Suppressor macrophage treated with lipopolysaccharide for 1 hour (primary cell): ENCODE measurements at regions not wholly inside any gene's neighbourhood (a gene's known extent, or its start where the extent isn't known, plus 50 kb on each side); places are given as distances from the start of the nearest gene placed in this dataset.
"Not testable (repeated sequence)": the region's sequence is repeated elsewhere in the genome, so short reads cannot be mapped to it uniquely, and the experiment has no call there.

Experiments used
- DNase-seq, 3 donors: peaks; one replicate each; pipeline ENCODE4 v3.0.0-alpha.2; 2020 to 2022

- DNase-seq: no peak
These were observed 110.2 kb upstream of the CST7 start for GRCh38 chr20:24838546-24839535.

- no peak for DNase-seq
These were observed 108.9 kb upstream of the CST7 start for GRCh38 chr20:24840121-24840713.

- no peak for DNase-seq
These were observed 106.7 kb upstream of the CST7 start for GRCh38 chr20:24842274-24842917.

GRCh38 chr20:24842918-24843715 is 106.0 kb upstream of the CST7 start:
- peak; percentile 42 to 61 (median 49) for DNase-seq

GRCh38 chr20:24850176-24850575 is 98.9 kb upstream of the CST7 start:
- no peak for DNase-seq

- DNase-seq: no peak
These were observed 97.6 kb upstream of the CST7 start for GRCh38 chr20:24851346-24852019.

DNA sequence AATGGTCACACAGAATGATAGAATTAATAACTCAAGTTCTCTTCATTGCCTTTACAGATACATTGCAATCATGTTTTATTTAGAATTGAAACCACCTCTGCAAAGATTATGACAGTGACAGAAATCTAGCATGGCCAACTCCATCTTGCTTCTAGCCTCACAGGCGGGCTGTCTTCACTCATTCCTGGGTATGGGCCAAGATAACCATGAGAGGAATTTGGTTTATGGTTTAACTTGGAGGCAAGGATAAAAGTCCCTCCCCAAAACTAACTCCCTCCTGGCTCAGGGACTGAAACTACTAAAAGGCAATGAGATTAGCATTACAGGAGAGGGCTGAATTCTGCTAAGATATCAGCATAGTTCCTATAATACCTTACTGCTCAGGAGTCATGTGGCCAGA is 95.2 kb upstream of the CST7 start:
- DNase-seq: no peak

- DNase-seq: no peak
These were observed 93.2 kb upstream of the CST7 start for GRCh38 chr20:24855848-24856247.

DNA sequence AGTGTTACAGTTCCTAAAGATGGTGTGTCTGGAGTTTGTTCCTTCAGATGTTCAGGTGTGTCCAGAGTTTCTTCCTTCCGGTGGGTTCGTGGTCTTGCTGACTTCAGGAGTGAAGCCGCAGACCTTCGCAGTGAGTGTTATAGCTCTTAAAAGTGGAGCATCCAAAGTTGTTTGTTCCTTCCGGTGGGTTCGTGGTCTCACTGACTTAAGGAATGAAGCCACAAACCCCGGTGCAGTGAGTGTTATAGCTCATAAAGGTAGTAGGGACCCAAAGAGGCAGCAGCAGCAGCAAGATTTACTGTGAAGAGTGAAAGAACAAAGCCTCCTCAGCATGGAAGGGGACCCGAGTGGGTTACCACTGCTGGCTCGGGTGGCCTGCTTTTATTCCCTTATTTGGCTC is 90.6 kb upstream of the CST7 start:
- DNase-seq: not testable (repeated sequence)

- no peak for DNase-seq
These were observed 89.5 kb upstream of the CST7 start for GRCh38 chr20:24859539-24859938.

- no peak for DNase-seq
These were observed 86.9 kb upstream of the CST7 start for GRCh38 chr20:24862186-24862585.

DNA sequence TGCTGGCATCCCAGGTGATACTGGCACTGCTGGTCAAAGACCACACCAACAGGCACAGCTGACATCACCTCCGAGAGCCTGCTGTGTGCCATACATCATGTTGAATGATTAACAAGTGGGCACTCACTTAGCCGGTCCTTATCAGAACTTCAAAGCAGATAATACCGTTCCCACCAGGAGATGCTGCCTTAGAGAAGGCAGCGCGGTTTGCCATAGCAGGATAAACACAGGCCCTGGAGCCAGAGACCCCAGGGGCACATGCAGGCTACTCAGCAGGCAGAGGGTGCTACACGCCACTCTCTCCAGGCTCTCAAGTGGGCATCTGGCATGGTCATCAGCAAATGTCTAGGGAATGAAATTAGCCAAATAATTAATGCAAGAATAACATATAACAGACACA is 86.5 kb upstream of the CST7 start:
- no peak for DNase-seq

DNA sequence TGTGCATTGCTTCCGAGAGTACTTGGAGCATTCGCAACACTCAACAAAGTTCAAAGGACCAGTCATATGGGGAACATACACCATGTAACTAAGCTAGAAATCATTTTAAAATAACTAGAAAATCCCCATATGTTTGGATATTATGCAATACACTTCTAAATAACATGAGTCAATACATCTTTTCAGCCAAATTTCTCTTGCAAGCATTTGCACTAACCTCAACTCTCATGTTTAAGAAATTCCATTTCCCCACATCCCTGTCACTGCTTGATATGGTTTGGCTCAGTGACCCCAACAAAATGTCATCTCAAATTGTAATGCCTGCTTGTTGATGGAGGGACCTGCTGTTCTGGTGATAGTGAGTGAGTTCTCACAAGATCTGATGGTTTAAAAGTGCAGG is 85.7 kb upstream of the CST7 start:
- peak in 2 of 3 donors; percentile 30 to 50 for DNase-seq

DNA sequence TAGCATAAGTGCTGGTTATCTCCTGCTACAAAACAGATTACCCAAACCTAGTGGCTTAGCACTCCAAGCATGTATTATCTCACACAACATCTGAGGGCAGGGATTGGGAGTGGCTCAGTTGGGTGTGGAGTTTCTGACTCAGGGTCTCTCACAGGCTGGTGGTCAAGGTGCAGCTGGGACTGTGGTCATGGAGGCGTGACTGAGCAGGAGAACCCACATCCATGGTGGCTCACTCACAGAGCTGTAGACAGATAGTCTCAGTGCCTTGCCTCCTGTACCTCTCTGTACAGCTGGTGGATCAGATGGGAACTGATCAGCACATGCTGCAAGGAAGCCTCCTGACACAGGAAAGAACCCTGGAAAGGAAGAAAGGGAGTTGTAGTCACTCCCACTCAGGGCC is 83.1 kb upstream of the CST7 start:
- DNase-seq: no peak

DNA sequence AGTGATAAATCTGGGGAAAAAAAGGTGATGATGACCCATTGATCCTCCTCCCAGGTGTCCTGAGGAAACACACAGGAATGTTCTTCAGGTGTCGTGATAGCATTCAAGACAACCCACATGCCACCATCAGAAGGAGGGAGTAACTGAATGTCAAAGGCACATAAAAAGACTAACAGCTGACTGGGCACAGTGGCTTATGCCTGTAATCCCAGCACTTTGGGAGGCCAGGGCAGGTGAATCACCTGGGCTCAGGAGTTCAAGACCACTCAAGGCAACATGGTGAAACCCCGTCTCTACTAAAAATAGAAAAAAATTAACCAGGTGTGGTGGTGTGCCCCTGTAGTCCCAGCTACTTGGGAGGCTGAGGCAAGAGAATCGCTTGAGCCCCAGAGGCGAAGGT is 82.3 kb upstream of the CST7 start:
- no peak for DNase-seq

DNA sequence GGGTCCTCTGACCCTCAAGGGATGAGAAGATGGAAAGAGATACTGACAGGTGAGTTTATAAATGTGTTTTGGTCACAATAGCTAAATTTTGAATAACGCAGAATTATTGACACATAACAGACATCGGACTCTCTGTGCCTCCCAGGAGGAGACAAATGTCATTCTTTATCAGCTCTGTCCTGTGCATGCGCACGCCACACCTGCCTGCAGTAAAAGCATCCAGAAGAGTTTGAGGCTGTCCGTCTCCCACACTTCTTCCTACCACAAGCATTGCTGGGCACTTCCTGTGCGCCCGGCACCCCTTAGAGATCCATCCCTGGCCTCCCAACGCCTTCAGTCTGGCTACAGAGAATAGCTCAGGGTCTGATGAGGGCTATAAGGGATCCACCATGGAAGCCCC is 81.5 kb upstream of the CST7 start:
- DNase-seq: no peak

DNA sequence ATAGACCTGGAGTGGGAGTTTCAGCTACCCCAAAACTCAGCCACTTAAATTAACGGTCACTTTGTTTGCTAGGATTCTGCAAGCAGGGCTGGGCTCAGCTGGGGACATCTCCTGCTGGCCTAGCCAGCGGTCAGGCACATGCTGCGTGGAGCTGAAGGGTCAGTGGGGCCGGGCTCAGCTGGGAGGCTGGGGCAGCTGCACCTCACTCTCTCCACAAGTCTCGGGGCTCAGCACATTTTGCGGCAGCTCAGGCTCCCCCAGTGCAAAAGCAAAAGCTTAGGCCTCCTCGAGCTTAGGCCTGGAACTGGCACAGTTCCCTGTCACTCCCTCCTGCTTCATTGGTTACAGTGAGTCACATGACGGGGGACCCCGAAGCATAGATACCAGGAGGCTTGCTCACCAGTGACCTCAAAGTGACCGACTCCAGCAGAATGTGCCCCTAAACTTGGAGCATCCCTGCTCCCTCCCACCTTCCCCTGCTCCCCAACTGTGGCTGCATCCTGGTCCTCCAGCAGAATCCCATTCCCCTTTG is 80.6 kb upstream of the CST7 start:
- DNase-seq: no peak

DNA sequence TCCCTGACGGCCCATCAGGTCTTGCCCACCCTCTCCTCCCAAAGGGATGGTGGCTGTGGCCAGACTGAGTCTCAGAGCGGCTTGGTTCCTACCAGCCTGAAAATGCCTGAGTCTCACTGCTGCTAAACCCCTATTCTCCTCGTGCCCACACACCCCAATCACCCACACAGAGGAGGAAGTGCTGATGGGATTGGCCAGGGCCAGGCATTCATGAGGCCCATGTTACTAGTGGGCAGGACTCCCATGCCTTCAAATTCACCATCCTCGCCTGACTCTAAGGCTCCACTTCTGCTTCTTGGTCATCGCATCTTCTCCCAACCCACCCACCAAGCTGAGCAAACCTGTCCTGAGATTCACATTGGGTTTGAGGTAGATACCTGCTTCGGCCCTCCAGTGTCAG is 80.1 kb upstream of the CST7 start:
- DNase-seq: peak in 1 of 3 donors; percentile 2

- no peak for DNase-seq
These were observed 79.0 kb upstream of the CST7 start for GRCh38 chr20:24870057-24870456.

- DNase-seq: no peak
These were observed 78.2 kb upstream of the CST7 start for GRCh38 chr20:24870881-24871280.

GRCh38 chr20:24871480-24872213 is 77.4 kb upstream of the CST7 start:
- no peak for DNase-seq
